ENCODE measurements at regions not wholly inside any gene's neighbourhood (a gene's known extent, or its start where the extent isn't known, plus 50 kb on each side); places are given as distances from the start of the nearest gene placed in this dataset.

DNA sequence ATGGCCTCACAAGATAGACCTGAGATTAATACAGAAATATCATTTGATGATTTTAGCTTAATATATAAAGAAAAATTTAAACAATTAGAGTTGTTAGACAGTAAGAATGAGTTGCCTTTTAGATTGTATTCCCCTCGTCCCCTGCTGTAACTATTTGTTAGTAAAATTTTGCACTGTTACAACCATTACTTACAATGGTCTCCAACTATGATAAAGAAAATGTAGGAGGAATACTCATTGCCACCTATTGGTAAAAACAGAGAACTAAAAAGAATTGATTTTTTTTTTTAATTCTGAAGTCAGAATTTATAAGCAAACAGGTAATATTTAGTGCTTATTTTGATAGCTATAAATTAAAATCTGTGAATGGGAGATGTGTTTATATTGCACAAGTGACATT lies 937.6 kb downstream of the TLE4 start:
- Histone ChIP-seq H3K4me2 (ENCODE audit: insufficient read depth, insufficient read length, low read length) (no peak overlapping the region), H3K4me1 (ENCODE audit: insufficient read depth, low read length) (no peaks in the 10 kb centered on the region), H3K9ac (ENCODE audit: extremely low read depth, insufficient read length, low read length) (no peak overlapping the region), H4K91ac (ENCODE audit: insufficient read length, low read depth, low read length) (no peak overlapping the region), H3K23me2 (ENCODE audit: insufficient read length, low read depth, low read length, poor library complexity, severe bottlenecking) (no peaks in the 10 kb centered on the region), H3K56ac (ENCODE audit: insufficient read length, low read depth, low read length) (no peak overlapping the region), H2AFZ (ENCODE audit: low read length) (no peak overlapping the region), H2BK20ac (ENCODE audit: low read depth, low read length, poor library complexity, severe bottlenecking) (no peak overlapping the region), H2BK15ac (ENCODE audit: low read depth, low read length) (no peak overlapping the region), H3K4ac (ENCODE audit: low read depth, low read length) (no peak overlapping the region), H2BK12ac (ENCODE audit: insufficient read length, low read depth, low read length) (no peak overlapping the region), H3K27me3 (ENCODE audit: insufficient read depth, low read length) (no peaks in the 10 kb centered on the region), H3K79me1 (ENCODE audit: insufficient read depth, low read depth, low read length, poor library complexity, severe bottlenecking) (no peaks in the 10 kb centered on the region), H3K14ac (ENCODE audit: insufficient read depth, low read length) (no peak overlapping the region), H2BK5ac (ENCODE audit: insufficient read length, low read length) (no peak overlapping the region), H2AK5ac (ENCODE audit: insufficient read length, low read length) (no peak overlapping the region), H3K79me2 (ENCODE audit: insufficient read depth, low read length) (no peaks in the 10 kb centered on the region), H2BK120ac (ENCODE audit: low read depth, low read length, poor library complexity, severe bottlenecking) (no peak overlapping the region), H3K23ac (ENCODE audit: insufficient read length, low read depth, low read length) (no peak overlapping the region), H4K5ac (ENCODE audit: insufficient read length, low read depth, low read length) (no peak overlapping the region), H4K20me1 (ENCODE audit: control insufficient read depth, insufficient read depth, insufficient read length) (no peaks in the 10 kb centered on the region), H3K27ac (ENCODE audit: insufficient read length, low read depth, low read length) (no peak overlapping the region), H3K18ac (ENCODE audit: insufficient read length, low read depth, low read length) (no peak overlapping the region), H3T11ph (ENCODE audit: low read length) (no peak overlapping the region), H3K9me3 (ENCODE audit: control insufficient read depth, low read depth, low read length) (no peaks in the 10 kb centered on the region), H4K8ac (replicated peaks; ENCODE audit: insufficient read length, low read depth, low read length) (no peak overlapping the region)
- H3K36me3 Mint-ChIP-seq (ENCODE audit: insufficient read depth in 1 of 3, low read depth in 3 of 3): no peaks in the 10 kb centered on the region; a peak in 1 of 7 replicates
- no peak for DNase-seq
- no peaks in the 10 kb centered on the region; a peak in 1 of 4 replicates for H3K4me1 Mint-ChIP-seq
- H3K9me3 Mint-ChIP-seq: peaks cover 0 to 2% of the 10 kb centered on the region in 2 experiments; a peak in 1 of 5 replicates
- WGBS (ENCODE audit: extremely low coverage, insufficient read length, low lambda C conversion rate): no CpG with 5 or more reads among the region's 1 CpG
- no peak overlapping the region for H3K4me3 Mint-ChIP-seq
- TF ChIP-seq CTCF (conservative IDR thresholded peaks at IDR 0.05): peak; percentile 47; the same call in 2 of the 3 replicates
- no peak overlapping the region for H3K27ac Mint-ChIP-seq
- no peaks in the 10 kb centered on the region for H3K27me3 Mint-ChIP-seq (ENCODE audit: low read depth)

All from H9 (cell line).